Esophagus squamous epithelium (tissue), 4 donors: ENCODE measurements at regions not wholly inside any gene's neighbourhood (a gene's known extent, or its start where the extent isn't known, plus 50 kb on each side); places are given as distances from the start of the nearest gene placed in this dataset.

Experiments
- CTCF ChIP-seq, 6 experiments: fragments of 450-650 bp in 4 of 6; fragments of 200-600 bp in 2 of 6; sonication (generic) in 2 of 6; IDR thresholded peaks; one replicate each; pipeline ENCODE4 v1.5.1; 2016 to 2019; ENCODE audit warnings: antibody characterized with exemption in 6 of 6, mild to moderate bottlenecking in 4 of 6, moderate library complexity in 4 of 6
- POLR2A ChIP-seq, 4 donors: fragments of 450-650 bp; IDR thresholded peaks; one replicate each; pipeline ENCODE4 v1.6.1; 2017; ENCODE audit warnings: antibody characterized with exemption in 4 of 4, mild to moderate bottlenecking in 4 of 4, moderate library complexity in 3 of 4

GRCh38 chr2:134027980-134028379, 225.9 kb upstream of the MGAT5 start:
- no peak for TF ChIP-seq CTCF (IDR thresholded peaks at IDR 0.05)
- no peak for TF ChIP-seq POLR2A (IDR thresholded peaks at IDR 0.05)
